ENCODE measurements at regions not wholly inside any gene's neighbourhood (a gene's known extent, or its start where the extent isn't known, plus 50 kb on each side); places are given as distances from the start of the nearest gene placed in this dataset.

DNA sequence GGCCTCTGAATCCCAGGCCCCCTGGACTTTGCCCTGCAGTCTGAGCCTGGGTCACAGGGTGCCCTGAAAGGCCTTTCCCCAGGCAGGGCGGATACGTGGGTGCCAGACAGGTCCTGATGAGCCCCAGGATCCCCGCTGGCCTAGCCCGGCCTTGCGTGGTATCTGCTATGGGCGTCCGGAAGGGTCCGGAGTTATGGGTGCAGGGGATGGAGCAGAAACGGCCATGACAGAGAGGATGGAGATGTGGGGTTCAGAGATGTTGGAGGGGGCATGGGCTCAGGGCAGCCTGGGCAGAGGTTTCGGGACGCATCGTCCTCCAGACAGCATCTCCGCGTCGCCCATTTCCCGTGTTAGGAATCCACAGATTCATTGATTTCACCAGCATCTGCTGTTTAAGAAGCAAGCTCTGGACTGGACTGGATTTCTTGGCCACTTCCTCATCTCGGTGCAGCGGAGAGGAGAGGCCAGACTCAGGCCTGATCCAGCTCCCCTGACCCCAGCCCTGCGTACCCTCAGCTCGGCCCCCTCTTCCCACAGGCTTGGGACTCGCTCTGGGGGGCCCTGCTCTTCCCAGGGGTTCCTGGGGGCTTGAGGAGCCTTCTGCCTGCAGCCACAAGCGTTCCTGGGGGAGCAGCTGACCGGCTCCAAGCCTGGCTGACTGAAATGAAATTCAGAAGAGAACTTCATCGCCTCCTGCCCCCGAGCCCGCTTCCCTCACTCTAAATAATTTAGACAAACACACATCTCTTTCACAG lies 86.9 kb upstream of the ADRA2C start:
- Histone ChIP-seq H3K36me3 (ENCODE audit: insufficient read depth, low read length) (no peaks in the 10 kb centered on the region), H3K27ac (ENCODE audit: low read depth in 1 of 2, low read length in 2 of 2) (no peak overlapping the region), H3K27me3 (ENCODE audit: control insufficient read depth in 1 of 2, insufficient read depth in 2 of 2, low read length in 2 of 2) (peaks cover 6 to 11% of the 10 kb centered on the region in 2 experiments), H3K4me3 (ENCODE audit: low read length) (no peak overlapping the region), H3K4me1 (ENCODE audit: insufficient read depth, low read length) (no peaks in the 10 kb centered on the region), H3K9me3 (ENCODE audit: control insufficient read depth in 1 of 2, insufficient read depth in 1 of 2, low read length in 2 of 2) (no peaks in the 10 kb centered on the region)
- TF ChIP-seq, protein P1, sequence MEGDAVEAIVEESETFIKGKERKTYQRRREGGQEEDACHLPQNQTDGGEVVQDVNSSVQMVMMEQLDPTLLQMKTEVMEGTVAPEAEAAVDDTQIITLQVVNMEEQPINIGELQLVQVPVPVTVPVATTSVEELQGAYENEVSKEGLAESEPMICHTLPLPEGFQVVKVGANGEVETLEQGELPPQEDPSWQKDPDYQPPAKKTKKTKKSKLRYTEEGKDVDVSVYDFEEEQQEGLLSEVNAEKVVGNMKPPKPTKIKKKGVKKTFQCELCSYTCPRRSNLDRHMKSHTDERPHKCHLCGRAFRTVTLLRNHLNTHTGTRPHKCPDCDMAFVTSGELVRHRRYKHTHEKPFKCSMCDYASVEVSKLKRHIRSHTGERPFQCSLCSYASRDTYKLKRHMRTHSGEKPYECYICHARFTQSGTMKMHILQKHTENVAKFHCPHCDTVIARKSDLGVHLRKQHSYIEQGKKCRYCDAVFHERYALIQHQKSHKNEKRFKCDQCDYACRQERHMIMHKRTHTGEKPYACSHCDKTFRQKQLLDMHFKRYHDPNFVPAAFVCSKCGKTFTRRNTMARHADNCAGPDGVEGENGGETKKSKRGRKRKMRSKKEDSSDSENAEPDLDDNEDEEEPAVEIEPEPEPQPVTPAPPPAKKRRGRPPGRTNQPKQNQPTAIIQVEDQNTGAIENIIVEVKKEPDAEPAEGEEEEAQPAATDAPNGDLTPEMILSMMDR (IDR thresholded peaks at IDR 0.05): no peak
- H3K36me3 Mint-ChIP-seq (ENCODE audit: low read depth): no peaks in the 10 kb centered on the region
- H3K9me3 Mint-ChIP-seq: no peaks in the 10 kb centered on the region
- H3K27me3 Mint-ChIP-seq: peaks cover 15% of the 10 kb centered on the region
- H3K4me1 Mint-ChIP-seq (ENCODE audit: low read depth): no peaks in the 10 kb centered on the region
- ChIA-PET CTCF (no interaction called here), POLR2A (no interaction called here)
- DNase-seq (no peak), ATAC-seq (ENCODE audit: poor library complexity) (no peak)
- no peak overlapping the region for H3K4me3 Mint-ChIP-seq
- H3K27ac Mint-ChIP-seq: no peak overlapping the region
- intact Hi-C loops (cut with DNase I, micrococcal nuclease): no loop called here

DNA sequence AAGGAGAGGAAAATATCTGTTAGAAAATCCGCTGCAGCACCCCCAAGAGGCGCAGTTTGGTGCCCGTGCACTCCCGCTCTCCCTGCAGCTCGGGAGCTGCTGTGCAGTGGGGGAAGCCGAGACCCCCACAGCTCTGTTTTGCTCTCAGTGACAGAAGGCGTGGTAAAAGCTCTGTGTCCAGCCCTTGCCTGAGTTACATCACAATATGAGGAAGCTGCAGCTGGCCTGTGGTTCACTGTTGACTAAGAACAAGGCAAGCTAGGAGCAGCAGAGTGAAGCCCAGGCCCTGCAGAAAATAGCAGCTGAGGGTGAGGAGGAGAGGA lies 88.5 kb upstream of the ADRA2C start:
- Mint-ChIP-seq H3K9me3 (peaks cover 2% of the 10 kb centered on the region), H3K27me3 (peaks cover 19% of the 10 kb centered on the region), H3K27ac (no peak overlapping the region), H3K4me1 (ENCODE audit: low read depth) (no peaks in the 10 kb centered on the region), H3K36me3 (ENCODE audit: low read depth) (no peaks in the 10 kb centered on the region), H3K4me3 (no peak overlapping the region)
- TF ChIP-seq, protein P1 (IDR thresholded peaks at IDR 0.05): no peak
- H3K27ac ChIP-seq (ENCODE audit: low read depth in 1 of 2, low read length in 2 of 2): no peak overlapping the region
- DNase-seq (no peak), ATAC-seq (ENCODE audit: poor library complexity) (no peak)
- no peaks in the 10 kb centered on the region for H3K4me1 ChIP-seq (ENCODE audit: insufficient read depth, low read length)
- CTCF ChIA-PET: no interaction called here
- H3K36me3 ChIP-seq (ENCODE audit: insufficient read depth, low read length): no peaks in the 10 kb centered on the region
- no peak overlapping the region for H3K4me3 ChIP-seq (ENCODE audit: low read length)
- intact Hi-C loops (cut with DNase I, micrococcal nuclease): no loop called here
- peaks cover 0 to 5% of the 10 kb centered on the region in 2 experiments for H3K9me3 ChIP-seq (ENCODE audit: control insufficient read depth in 1 of 2, insufficient read depth in 1 of 2, low read length in 2 of 2)
- peaks cover 2 to 13% of the 10 kb centered on the region in 2 experiments for H3K27me3 ChIP-seq (ENCODE audit: control insufficient read depth in 1 of 2, insufficient read depth in 2 of 2, low read length in 2 of 2)
- POLR2A ChIA-PET: no interaction called here

DNA sequence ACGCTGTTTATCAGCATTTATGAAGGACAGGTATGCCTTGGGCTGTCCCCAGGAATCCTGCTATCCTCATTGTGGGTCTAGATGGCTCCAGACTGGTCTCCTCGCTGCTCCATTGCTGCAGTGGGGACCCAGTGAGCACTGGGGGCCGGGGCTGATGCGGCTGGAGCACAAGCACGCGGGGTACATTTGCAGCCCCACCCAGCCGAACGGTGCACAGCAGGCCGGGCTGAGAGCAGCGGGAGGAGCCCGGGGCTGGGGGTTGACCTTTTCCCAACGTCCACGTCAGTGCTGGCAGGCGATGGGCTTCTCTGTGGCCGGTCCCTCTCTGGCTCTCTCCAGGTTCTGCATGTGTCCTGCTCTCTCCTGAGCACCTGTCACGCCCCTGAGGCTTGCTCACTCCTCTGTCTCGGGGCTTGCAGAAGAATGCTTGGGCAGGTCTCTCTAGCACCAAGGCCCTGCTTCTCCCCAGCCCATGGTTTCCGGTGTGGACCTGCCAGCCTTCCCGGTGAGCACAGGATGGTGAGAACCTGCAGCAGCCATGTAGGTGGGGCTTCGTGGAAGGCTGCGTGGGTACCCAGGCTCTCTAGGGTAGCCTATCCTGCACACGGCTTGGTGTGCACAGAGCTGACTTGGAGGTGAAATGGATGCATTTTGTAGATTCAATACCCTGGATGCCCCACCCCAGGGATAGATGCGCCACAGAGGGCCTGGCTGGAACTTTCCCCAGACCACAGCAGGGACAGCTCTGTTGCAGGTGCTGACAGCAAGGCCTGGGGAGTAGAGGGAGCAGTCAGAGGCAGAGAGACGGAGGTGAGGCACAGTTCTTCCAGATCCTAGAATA lies 89.1 kb upstream of the ADRA2C start:
- Histone ChIP-seq H3K4me3 (ENCODE audit: low read length) (no peak overlapping the region), H3K9me3 (ENCODE audit: control insufficient read depth in 1 of 2, insufficient read depth in 1 of 2, low read length in 2 of 2) (peaks cover 0 to 10% of the 10 kb centered on the region in 2 experiments), H3K27ac (ENCODE audit: low read depth in 1 of 2, low read length in 2 of 2) (no peak overlapping the region), H3K4me1 (ENCODE audit: insufficient read depth, low read length) (no peaks in the 10 kb centered on the region), H3K36me3 (ENCODE audit: insufficient read depth, low read length) (no peaks in the 10 kb centered on the region), H3K27me3 (ENCODE audit: control insufficient read depth in 1 of 2, insufficient read depth in 2 of 2, low read length in 2 of 2) (peaks cover 5 to 13% of the 10 kb centered on the region in 2 experiments)
- H3K4me3 Mint-ChIP-seq: no peak overlapping the region
- H3K9me3 Mint-ChIP-seq: peaks cover 2% of the 10 kb centered on the region
- intact Hi-C loops (cut with DNase I, micrococcal nuclease): no loop called here
- ChIA-PET POLR2A (no interaction called here), CTCF (no interaction called here)
- H3K27ac Mint-ChIP-seq: no peak overlapping the region
- DNase-seq: no peak
- no peaks in the 10 kb centered on the region for H3K4me1 Mint-ChIP-seq (ENCODE audit: low read depth)
- TF ChIP-seq, protein P1 (IDR thresholded peaks at IDR 0.05): no peak
- no peaks in the 10 kb centered on the region for H3K36me3 Mint-ChIP-seq (ENCODE audit: low read depth)
- ATAC-seq (ENCODE audit: poor library complexity): no peak
- H3K27me3 Mint-ChIP-seq: peaks cover 19% of the 10 kb centered on the region
